HL-60 (cell line): ENCODE measurements at regions not wholly inside any gene's neighbourhood (a gene's known extent, or its start where the extent isn't known, plus 50 kb on each side); places are given as distances from the start of the nearest gene placed in this dataset.

Experiments used
- DNase-seq, 2 experiments: peaks; one replicate each; pipeline ENCODE4 v3.0.0-alpha.2; 2010 to 2020; ENCODE audit warnings: low read depth in 1 of 2, low spot score in 1 of 2
- H3K27ac ChIP-seq: fragments of 250-450 bp; sonication (Bioruptor Pico); replicated peaks from 2 replicates; pipeline ENCODE4 v1.5.1; 2020; ENCODE audit warnings: mild to moderate bottlenecking, moderate library complexity
- H3K27me3 ChIP-seq: fragments of 250-450 bp; sonication (Bioruptor Pico); 2 replicates; pipeline ENCODE4 v1.5.1; 2021; ENCODE audit warnings: mild to moderate bottlenecking, moderate library complexity; ENCODE audit not compliant: insufficient read depth, poor library complexity, severe bottlenecking
- H3K4me3 ChIP-seq: replicated peaks from 2 replicates; pipeline ENCODE4 v1.5.1; 2011; ENCODE audit warnings: mild to moderate bottlenecking, control low read depth, low read length; ENCODE audit not compliant: insufficient read depth
- CTCF ChIP-seq: IDR thresholded peaks from one replicate; pipeline ENCODE4 v1.5.1; 2011; ENCODE audit warnings: low read length, control low read depth, inconsistent platforms; ENCODE audit not compliant: insufficient read depth
- GABPA ChIP-seq: IDR thresholded peaks from 2 replicates; pipeline ENCODE4 v1.6.1; 2012; ENCODE audit warnings: low read depth
- POLR2AphosphoS5 ChIP-seq: IDR thresholded peaks from 2 replicates; pipeline ENCODE4 v1.6.1; 2012; ENCODE audit warnings: low read depth
- REST ChIP-seq: IDR thresholded peaks from 2 replicates; pipeline ENCODE4 v1.6.1; 2012; ENCODE audit warnings: low read depth; ENCODE audit not compliant: insufficient replicate concordance
- SPI1 ChIP-seq: IDR thresholded peaks from 2 replicates; pipeline ENCODE4 v1.6.1; 2012; ENCODE audit warnings: low read depth, mild to moderate bottlenecking, borderline replicate concordance

GRCh38 chr3:96483781-96484180 is 330.6 kb upstream of the EPHA6 start:
- TF ChIP-seq GABPA (no peak), CTCF (no peak), SPI1 (no peak), POLR2AphosphoS5 (no peak), REST (no peak)
- H3K27ac ChIP-seq = no peak overlapping the region

GRCh38 chr3:96488708-96489107 is 325.7 kb upstream of the EPHA6 start:
- no peak overlapping the region for H3K27ac ChIP-seq
- DNase-seq = no peak
- no peak for TF ChIP-seq POLR2AphosphoS5
- no peak for TF ChIP-seq SPI1
- TF ChIP-seq CTCF = no peak
- no peak for TF ChIP-seq GABPA
- no peak for TF ChIP-seq REST

More at GRCh38 chr3:96483781-96484180, 330.6 kb upstream of the EPHA6 start:
- Histone ChIP-seq H3K27me3 (no peaks in the 10 kb centered on the region), H3K4me3 (no peak overlapping the region)
- no peak for DNase-seq

GRCh38 chr3:96491023-96491422 is 323.4 kb upstream of the EPHA6 start:
- H3K4me3 ChIP-seq = no peak overlapping the region
- no peaks in the 10 kb centered on the region for H3K27me3 ChIP-seq
- no peak for TF ChIP-seq POLR2AphosphoS5
- TF ChIP-seq REST = no peak
- TF ChIP-seq SPI1 = no peak
- TF ChIP-seq GABPA = no peak
- TF ChIP-seq CTCF = no peak
- no peak for DNase-seq
- H3K27ac ChIP-seq = no peak overlapping the region

More at GRCh38 chr3:96488708-96489107, 325.7 kb upstream of the EPHA6 start:
- H3K4me3 ChIP-seq = no peak overlapping the region
- no peaks in the 10 kb centered on the region for H3K27me3 ChIP-seq
